Astrocyte (in vitro differentiated cells and primary cell): ENCODE measurements at regions not wholly inside any gene's neighbourhood (a gene's known extent, or its start where the extent isn't known, plus 50 kb on each side); places are given as distances from the start of the nearest gene placed in this dataset.

Source experiments
- DNase-seq: peaks from one replicate; pipeline ENCODE4 v3.0.0-alpha.2; 2010; ENCODE audit warnings: low read depth
- FAIRE-seq: peaks from 2 replicates; lab custom pipeline; 2011; peaks lifted over from hg19 to GRCh38; lab: Jason Lieb, UNC
- H2AFZ ChIP-seq: 2 replicates; pipeline ENCODE4 v1.6.0; 2012; ENCODE audit warnings: low read depth, low read length, inconsistent platforms
- H3K27ac ChIP-seq: 2 replicates; pipeline ENCODE4 v1.5.1; 2011; ENCODE audit warnings: low read depth, low read length, inconsistent platforms
- H3K27me3 ChIP-seq: 2 replicates; pipeline ENCODE4 v1.6.0; 2011; ENCODE audit warnings: low read length, inconsistent platforms; ENCODE audit not compliant: insufficient read depth
- H3K36me3 ChIP-seq: 2 replicates; pipeline ENCODE4 v1.5.1; 2011; ENCODE audit warnings: low read length, inconsistent platforms; ENCODE audit not compliant: insufficient read depth
- H3K4me1 ChIP-seq: 2 replicates; pipeline ENCODE4 v1.5.1; 2011; ENCODE audit warnings: low read length, inconsistent platforms; ENCODE audit not compliant: insufficient read depth
- H3K4me2 ChIP-seq: 2 replicates; pipeline ENCODE4 v1.6.0; 2012; ENCODE audit warnings: low read length, inconsistent platforms
- H3K4me3 ChIP-seq: 2 replicates; pipeline ENCODE4 v1.5.1; 2011; ENCODE audit warnings: low read depth, mild to moderate bottlenecking, low read length, inconsistent platforms; ENCODE audit not compliant: insufficient read depth
- H3K79me2 ChIP-seq: 2 replicates; pipeline ENCODE4 v1.6.0; 2012; ENCODE audit warnings: mild to moderate bottlenecking, low read length, inconsistent platforms; ENCODE audit not compliant: insufficient read depth
- H3K9ac ChIP-seq: 2 replicates; pipeline ENCODE4 v1.6.0; 2012; ENCODE audit warnings: mild to moderate bottlenecking, low read length, inconsistent platforms
- H3K9me3 ChIP-seq: 2 replicates; pipeline ENCODE4 v1.5.1; 2012; ENCODE audit warnings: low read depth, mild to moderate bottlenecking, low read length, inconsistent platforms; ENCODE audit not compliant: insufficient read depth
- H4K20me1 ChIP-seq: 2 replicates; pipeline ENCODE4 v1.6.0; 2012; ENCODE audit warnings: low read length, inconsistent platforms; ENCODE audit not compliant: insufficient read depth
- H3K27ac Mint-ChIP-seq: one replicate; pipeline ENCODE4 v1.8.0; 2021; ENCODE audit warnings: mild to moderate bottlenecking, mixed read lengths; ENCODE audit not compliant: unreplicated experiment
- H3K27me3 Mint-ChIP-seq: one replicate; pipeline ENCODE4 v1.8.0; 2021; ENCODE audit warnings: low read depth, mixed read lengths; ENCODE audit not compliant: unreplicated experiment
- H3K36me3 Mint-ChIP-seq: one replicate; pipeline ENCODE4 v1.8.0; 2021; ENCODE audit warnings: low read depth, mixed read lengths; ENCODE audit not compliant: unreplicated experiment
- H3K4me1 Mint-ChIP-seq: one replicate; pipeline ENCODE4 v1.8.0; 2021; ENCODE audit warnings: low read depth, mixed read lengths; ENCODE audit not compliant: unreplicated experiment
- H3K4me3 Mint-ChIP-seq: one replicate; pipeline ENCODE4 v1.8.0; 2021; ENCODE audit warnings: mild to moderate bottlenecking, moderate library complexity, mixed read lengths; ENCODE audit not compliant: unreplicated experiment
- H3K9me3 Mint-ChIP-seq: one replicate; pipeline ENCODE4 v1.8.0; 2021; ENCODE audit warnings: mild to moderate bottlenecking, mixed read lengths; ENCODE audit not compliant: unreplicated experiment
- CTCF ChIP-seq: IDR thresholded peaks from 2 replicates; pipeline ENCODE4 v1.5.1; 2011; ENCODE audit warnings: low read depth, mild to moderate bottlenecking, inconsistent platforms, low read length, moderate library complexity; ENCODE audit not compliant: insufficient read depth
- EZH2 ChIP-seq: IDR thresholded peaks from 2 replicates; pipeline ENCODE4 v1.6.1; 2012; ENCODE audit warnings: mild to moderate bottlenecking, low read length, inconsistent platforms; ENCODE audit not compliant: insufficient read depth

GRCh38 chr6:25150031-25150430, 129.1 kb upstream of the CARMIL1 start:
- no peak overlapping the region for H3K4me3 Mint-ChIP-seq
- peaks cover 2% of the 10 kb centered on the region for H3K4me1 Mint-ChIP-seq
- no peak overlapping the region for H3K9ac ChIP-seq
- H3K27ac Mint-ChIP-seq: no peak overlapping the region
- no peaks in the 10 kb centered on the region for H3K27me3 ChIP-seq
- no peak for TF ChIP-seq CTCF
- no peak for TF ChIP-seq EZH2
- no peak overlapping the region for H3K4me3 ChIP-seq
- H3K79me2 ChIP-seq: no peaks in the 10 kb centered on the region
- H3K9me3 ChIP-seq: no peaks in the 10 kb centered on the region
- H3K27ac ChIP-seq: no peak overlapping the region
- H3K36me3 Mint-ChIP-seq: no peaks in the 10 kb centered on the region
- H2AFZ ChIP-seq: no peak overlapping the region
- no peaks in the 10 kb centered on the region for H3K27me3 Mint-ChIP-seq
- H3K4me2 ChIP-seq: no peak overlapping the region
- no peaks in the 10 kb centered on the region for H3K36me3 ChIP-seq
- no peak for DNase-seq
- H3K9me3 Mint-ChIP-seq: peaks cover 2% of the 10 kb centered on the region
- FAIRE-seq: no peak
- no peaks in the 10 kb centered on the region for H4K20me1 ChIP-seq
- H3K4me1 ChIP-seq: no peaks in the 10 kb centered on the region

GRCh38 chr6:25150863-25151262, 128.3 kb upstream of the CARMIL1 start:
- no peaks in the 10 kb centered on the region for H4K20me1 ChIP-seq
- FAIRE-seq: no peak
- no peak for DNase-seq
- no peaks in the 10 kb centered on the region for H3K4me1 ChIP-seq
- no peak overlapping the region for H2AFZ ChIP-seq
- no peak overlapping the region for H3K27ac ChIP-seq
- no peaks in the 10 kb centered on the region for H3K9me3 ChIP-seq
- H3K79me2 ChIP-seq: no peaks in the 10 kb centered on the region
- H3K9ac ChIP-seq: no peak overlapping the region
- Mint-ChIP-seq H3K27ac (no peak overlapping the region), H3K9me3 (peaks cover 2% of the 10 kb centered on the region), H3K4me3 (no peak overlapping the region), H3K4me1 (peaks cover 10% of the 10 kb centered on the region), H3K27me3 (no peaks in the 10 kb centered on the region), H3K36me3 (no peaks in the 10 kb centered on the region)
- H3K36me3 ChIP-seq: no peaks in the 10 kb centered on the region
- H3K4me2 ChIP-seq: no peak overlapping the region
- H3K27me3 ChIP-seq: no peaks in the 10 kb centered on the region
- no peak overlapping the region for H3K4me3 ChIP-seq
- TF ChIP-seq CTCF: no peak
- no peak for TF ChIP-seq EZH2

- Histone ChIP-seq H3K27ac (no peak overlapping the region), H4K20me1 (no peaks in the 10 kb centered on the region), H3K4me1 (no peaks in the 10 kb centered on the region), H3K4me2 (no peak overlapping the region), H3K36me3 (no peaks in the 10 kb centered on the region), H3K4me3 (no peak overlapping the region), H3K9ac (no peak overlapping the region), H3K9me3 (no peaks in the 10 kb centered on the region), H3K27me3 (no peaks in the 10 kb centered on the region), H3K79me2 (no peaks in the 10 kb centered on the region), H2AFZ (no peak overlapping the region)
- DNase-seq (no peak), FAIRE-seq (no peak)
- TF ChIP-seq EZH2 (no peak), CTCF (no peak)
- peaks cover 15% of the 10 kb centered on the region for H3K9me3 Mint-ChIP-seq
- H3K36me3 Mint-ChIP-seq: peaks cover 3% of the 10 kb centered on the region
- no peaks in the 10 kb centered on the region for H3K27me3 Mint-ChIP-seq
- no peak overlapping the region for H3K27ac Mint-ChIP-seq
- no peak overlapping the region for H3K4me3 Mint-ChIP-seq
- H3K4me1 Mint-ChIP-seq: peaks cover 17% of the 10 kb centered on the region
These were observed 126.1 kb upstream of the CARMIL1 start for GRCh38 chr6:25153079-25153478.
